B cell (primary cell): ENCODE measurements at regions not wholly inside any gene's neighbourhood (a gene's known extent, or its start where the extent isn't known, plus 50 kb on each side); places are given as distances from the start of the nearest gene placed in this dataset.
"Not testable (repeated sequence)": the region's sequence is repeated elsewhere in the genome, so short reads cannot be mapped to it uniquely, and the experiment has no call there.

Experiments used
- CTCF ChIP-seq: fragments of 200-600 bp; IDR thresholded peaks from one replicate; pipeline ENCODE4 v1.8.0; 2022; ENCODE audit warnings: antibody characterized with exemption, mild to moderate bottlenecking
- EZH2 ChIP-seq: IDR thresholded peaks from 2 replicates; pipeline ENCODE4 v1.6.1; 2012; ENCODE audit warnings: borderline replicate concordance, low read depth, mild to moderate bottlenecking, moderate library complexity, low read length; ENCODE audit not compliant: insufficient read depth, poor library complexity, severe bottlenecking

DNA sequence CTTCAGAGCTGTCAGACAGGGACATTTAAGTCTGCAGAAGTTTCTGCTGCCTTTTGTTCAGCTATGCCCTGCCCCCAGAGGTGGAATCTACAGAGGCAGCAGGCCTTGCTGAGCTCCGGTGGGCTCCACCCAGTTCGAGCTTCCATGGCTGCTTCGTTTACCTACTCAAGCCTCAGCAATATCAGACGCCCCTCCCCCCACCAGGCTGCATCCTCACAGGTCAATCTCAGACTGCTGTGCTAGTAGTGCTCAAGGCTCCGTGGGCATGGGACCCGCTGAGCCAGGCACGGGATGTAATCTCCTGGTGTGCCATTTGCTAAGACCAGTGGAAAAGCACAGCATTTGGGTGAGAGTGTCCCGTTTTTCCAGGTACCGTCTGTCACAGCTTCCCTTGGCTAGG lies 1314.1 kb upstream of the PCDH20 start:
- TF ChIP-seq CTCF, EZH2: not testable (repeated sequence)
